ENCODE measurements at regions not wholly inside any gene's neighbourhood (a gene's known extent, or its start where the extent isn't known, plus 50 kb on each side); places are given as distances from the start of the nearest gene placed in this dataset.

GRCh38 chr2:15775753-15776628, 164.4 kb upstream of the MYCN start:
- TF ChIP-seq CTCF (IDR thresholded peaks at IDR 0.05) (no peak), EP300 (IDR thresholded peaks at IDR 0.05; ENCODE audit: low read depth) (no peak)

All from transverse colon (tissue), 3 donors.